Natural killer cell (primary cell): ENCODE measurements at regions not wholly inside any gene's neighbourhood (a gene's known extent, or its start where the extent isn't known, plus 50 kb on each side); places are given as distances from the start of the nearest gene placed in this dataset.

Source experiments
- ATAC-seq, 3 donors: fragments of 150-1000 bp in 2 of 3; fragments of 200-7000 bp in 1 of 3; cut with Tn5 transposase; 1 replicate in 1 of 3; 2 replicates in 2 of 3; pipeline ENCODE4 v1.10.0; 2021; ENCODE audit warnings: mild to moderate bottlenecking in 2 of 3, moderate library complexity in 2 of 3
- DNase-seq, 2 donors: peaks; one replicate each; pipeline versions ENCODE4 v3.0.0 to v3.0.0-alpha.2; 2013 to 2021; ENCODE audit warnings: mixed read lengths in 1 of 2
- H3K27ac ChIP-seq: one replicate; pipeline ENCODE4 v1.5.1; 2013; ENCODE audit warnings: mild to moderate bottlenecking, low read length
- H3K27me3 ChIP-seq: one replicate; pipeline ENCODE4 v1.6.1; 2013; ENCODE audit warnings: low read length; ENCODE audit not compliant: control insufficient read depth, insufficient read depth
- H3K36me3 ChIP-seq: one replicate; pipeline ENCODE4 v1.6.1; 2013; ENCODE audit warnings: low read length; ENCODE audit not compliant: control insufficient read depth, insufficient read depth
- H3K4me1 ChIP-seq: one replicate; pipeline ENCODE4 v1.6.1; 2013; ENCODE audit warnings: low read length; ENCODE audit not compliant: control insufficient read depth, insufficient read depth
- H3K4me3 ChIP-seq: one replicate; pipeline ENCODE4 v1.5.1; 2013; ENCODE audit warnings: low read length
- H3K9me3 ChIP-seq: one replicate; pipeline ENCODE4 v1.6.1; 2013; ENCODE audit warnings: low read length; ENCODE audit not compliant: control insufficient read depth, insufficient read depth
- H3K27ac Mint-ChIP-seq, 2 donors: one replicate each; pipeline ENCODE4 v1.8.0; 2022; ENCODE audit warnings: mild to moderate bottlenecking in 2 of 2, mixed read lengths in 2 of 2, moderate library complexity in 1 of 2
- H3K27me3 Mint-ChIP-seq, 2 donors: one replicate each; pipeline ENCODE4 v1.8.0; 2022; ENCODE audit warnings: low read depth in 2 of 2, mixed read lengths in 2 of 2
- H3K36me3 Mint-ChIP-seq: one replicate; pipeline ENCODE4 v1.8.0; 2022; ENCODE audit warnings: mixed read lengths
- H3K4me1 Mint-ChIP-seq, 2 donors: one replicate each; pipeline ENCODE4 v1.8.0; 2022; ENCODE audit warnings: mixed read lengths in 2 of 2
- H3K4me3 Mint-ChIP-seq: one replicate; pipeline ENCODE4 v1.8.0; 2022; ENCODE audit warnings: mild to moderate bottlenecking, moderate library complexity, mixed read lengths
- H3K9me3 Mint-ChIP-seq, 2 donors: one replicate each; pipeline ENCODE4 v1.8.0; 2022; ENCODE audit warnings: mixed read lengths in 2 of 2
- CTCF ChIP-seq: fragments of 200-600 bp; IDR thresholded peaks from one replicate; pipeline ENCODE4 v1.8.0; 2022; ENCODE audit warnings: antibody characterized with exemption
- WGBS: methylation state at CpG from one replicate; pipeline ENCODE4 v1.1.7; 2013; ENCODE audit warnings: missing lambda C conversion rate; ENCODE audit not compliant: insufficient coverage; 5-methylcytosine and 5-hydroxymethylcytosine counted together
- intact Hi-C: fragments of 100-400 bp; cut with micrococcal nuclease; formaldehyde crosslinking; loops from one replicate; pipeline ENCODE4 v1.14.2; 2022

- Mint-ChIP-seq H3K9me3 (peaks cover 5 to 9% of the 10 kb centered on the region in 2 donors), H3K27me3 (no peaks in the 10 kb centered on the region), H3K4me1 (no peaks in the 10 kb centered on the region), H3K27ac (no peak overlapping the region), H3K4me3 (no peak overlapping the region), H3K36me3 (no peaks in the 10 kb centered on the region)
- DNase-seq = no peak
- H3K4me3 ChIP-seq = no peak overlapping the region
- no peaks in the 10 kb centered on the region for H3K4me1 ChIP-seq
- WGBS = 0% methylated on average over 1 of the region's 3 CpGs
- no peak for ATAC-seq
- no peaks in the 10 kb centered on the region for H3K27me3 ChIP-seq
- no peak for TF ChIP-seq CTCF
- H3K27ac ChIP-seq = no peak overlapping the region
- intact Hi-C loops = no loop called here
- H3K9me3 ChIP-seq = no peaks in the 10 kb centered on the region
- no peaks in the 10 kb centered on the region for H3K36me3 ChIP-seq
These were observed 705.6 kb upstream of the PHF14 start for GRCh38 chr7:10268034-10268433.

- H3K4me1 Mint-ChIP-seq = no peaks in the 10 kb centered on the region
These were observed 690.8 kb upstream of the PHF14 start for GRCh38 chr7:10282909-10283308.

GRCh38 chr7:10284001-10284400 lies 689.7 kb upstream of the PHF14 start:
- H3K36me3 ChIP-seq = no peaks in the 10 kb centered on the region
- intact Hi-C loops = no loop called here
- Mint-ChIP-seq H3K36me3 (no peaks in the 10 kb centered on the region), H3K27me3 (no peaks in the 10 kb centered on the region), H3K27ac (no peak overlapping the region), H3K9me3 (peaks cover 5 to 7% of the 10 kb centered on the region in 2 donors), H3K4me1 (no peaks in the 10 kb centered on the region), H3K4me3 (no peak overlapping the region)
- H3K4me1 ChIP-seq = no peaks in the 10 kb centered on the region
- WGBS = no CpG with 5 or more reads among the region's 1 CpG
- no peaks in the 10 kb centered on the region for H3K27me3 ChIP-seq
- H3K27ac ChIP-seq = no peak overlapping the region
- ATAC-seq (no peak), DNase-seq (no peak)
- no peaks in the 10 kb centered on the region for H3K9me3 ChIP-seq
- H3K4me3 ChIP-seq = no peak overlapping the region
- no peak for TF ChIP-seq CTCF

More at GRCh38 chr7:10282909-10283308, 690.8 kb upstream of the PHF14 start:
- DNase-seq (no peak), ATAC-seq (no peak)
- Mint-ChIP-seq H3K27ac (no peak overlapping the region), H3K27me3 (no peaks in the 10 kb centered on the region), H3K36me3 (no peaks in the 10 kb centered on the region), H3K4me3 (no peak overlapping the region), H3K9me3 (peaks cover 5 to 7% of the 10 kb centered on the region in 2 donors)
- H3K27me3 ChIP-seq = no peaks in the 10 kb centered on the region
- no peak overlapping the region for H3K27ac ChIP-seq
- no peak overlapping the region for H3K4me3 ChIP-seq
- no peaks in the 10 kb centered on the region for H3K9me3 ChIP-seq
- H3K36me3 ChIP-seq = no peaks in the 10 kb centered on the region
- intact Hi-C loops = no loop called here
- no peak for TF ChIP-seq CTCF
- H3K4me1 ChIP-seq = no peaks in the 10 kb centered on the region

- no peak overlapping the region for H3K27ac Mint-ChIP-seq
- no peak for ATAC-seq
- H3K27me3 ChIP-seq = no peaks in the 10 kb centered on the region
These were observed 674.3 kb upstream of the PHF14 start for GRCh38 chr7:10299384-10299783.

More at GRCh38 chr7:10299384-10299783, 674.3 kb upstream of the PHF14 start:
- no peaks in the 10 kb centered on the region for H3K36me3 Mint-ChIP-seq
- WGBS = 71% methylated on average over 2 of the region's 3 CpGs
- intact Hi-C loops = no loop called here
- H3K36me3 ChIP-seq = no peaks in the 10 kb centered on the region
- H3K9me3 Mint-ChIP-seq = peaks cover 4 to 8% of the 10 kb centered on the region in 2 donors
- no peak overlapping the region for H3K27ac ChIP-seq
- no peak for DNase-seq
- H3K4me1 ChIP-seq = no peaks in the 10 kb centered on the region
- H3K4me1 Mint-ChIP-seq = no peaks in the 10 kb centered on the region
- TF ChIP-seq CTCF = no peak
- no peaks in the 10 kb centered on the region for H3K27me3 Mint-ChIP-seq
- no peak overlapping the region for H3K4me3 ChIP-seq
- no peaks in the 10 kb centered on the region for H3K9me3 ChIP-seq
- H3K4me3 Mint-ChIP-seq = no peak overlapping the region
